ENCODE measurements at regions not wholly inside any gene's neighbourhood (a gene's known extent, or its start where the extent isn't known, plus 50 kb on each side); places are given as distances from the start of the nearest gene placed in this dataset.

GRCh38 chr3:19717736-19718135, 216.3 kb downstream of the EFHB start:
- Histone ChIP-seq H3K27me3 (replicated peaks in 1 of 2; ENCODE audit: control insufficient read depth in 2 of 2, insufficient read depth in 2 of 2, low read length in 1 of 2) (no peaks in the 10 kb centered on the region), H3K9me3 (replicated peaks; ENCODE audit: control insufficient read depth, insufficient read depth, low read length) (no peaks in the 10 kb centered on the region), H3K9ac (ENCODE audit: control insufficient read depth, insufficient read depth, low read length) (no peak overlapping the region), H2AFZ (ENCODE audit: control insufficient read depth, low read depth, low read length) (no peak overlapping the region), H3K4me1 (ENCODE audit: control insufficient read depth, insufficient read depth, low read length) (no peaks in the 10 kb centered on the region), H3K4me2 (ENCODE audit: control insufficient read depth, insufficient read depth) (no peak overlapping the region), H3K4me3 (no peak overlapping the region), H3K79me2 (ENCODE audit: control insufficient read depth, insufficient read depth, low read length) (no peaks in the 10 kb centered on the region), H3K36me3 (ENCODE audit: control insufficient read depth in 2 of 2, insufficient read depth in 2 of 2, low read length in 1 of 2) (no peaks in the 10 kb centered on the region), H4K20me1 (ENCODE audit: control insufficient read depth, insufficient read depth) (no peaks in the 10 kb centered on the region), H3K27ac (ENCODE audit: control insufficient read depth, insufficient read depth) (no peak overlapping the region)
- intact Hi-C loops (cut with micrococcal nuclease; ENCODE audit: unreplicated experiment) (no loop called here), in situ Hi-C loops (cut with MboI) (no loop called here)
- ChIA-PET RAD21 (ENCODE audit: unreplicated experiment) (no interaction called here), CTCF (no interaction called here), SMC1A (ENCODE audit: uncharacterized antibody, unreplicated experiment) (no interaction called here), POLR2A (no interaction called here)
- DNase-seq (ENCODE audit: low read depth, low spot score) = no peak
- no TSS peak for BruUV-seq (replicated peaks)
- no peak for ATAC-seq
- FAIRE-seq = no peak
- TF ChIP-seq ESRRA (IDR thresholded peaks at IDR 0.05; ENCODE audit: low read length) (no peak), ATF7 (IDR thresholded peaks at IDR 0.05; ENCODE audit: low read depth) (no peak), SIX5 (IDR thresholded peaks at IDR 0.05; ENCODE audit: low read depth, low read length, severe bottlenecking) (no peak)
- TF ChIP-seq, protein P1, sequence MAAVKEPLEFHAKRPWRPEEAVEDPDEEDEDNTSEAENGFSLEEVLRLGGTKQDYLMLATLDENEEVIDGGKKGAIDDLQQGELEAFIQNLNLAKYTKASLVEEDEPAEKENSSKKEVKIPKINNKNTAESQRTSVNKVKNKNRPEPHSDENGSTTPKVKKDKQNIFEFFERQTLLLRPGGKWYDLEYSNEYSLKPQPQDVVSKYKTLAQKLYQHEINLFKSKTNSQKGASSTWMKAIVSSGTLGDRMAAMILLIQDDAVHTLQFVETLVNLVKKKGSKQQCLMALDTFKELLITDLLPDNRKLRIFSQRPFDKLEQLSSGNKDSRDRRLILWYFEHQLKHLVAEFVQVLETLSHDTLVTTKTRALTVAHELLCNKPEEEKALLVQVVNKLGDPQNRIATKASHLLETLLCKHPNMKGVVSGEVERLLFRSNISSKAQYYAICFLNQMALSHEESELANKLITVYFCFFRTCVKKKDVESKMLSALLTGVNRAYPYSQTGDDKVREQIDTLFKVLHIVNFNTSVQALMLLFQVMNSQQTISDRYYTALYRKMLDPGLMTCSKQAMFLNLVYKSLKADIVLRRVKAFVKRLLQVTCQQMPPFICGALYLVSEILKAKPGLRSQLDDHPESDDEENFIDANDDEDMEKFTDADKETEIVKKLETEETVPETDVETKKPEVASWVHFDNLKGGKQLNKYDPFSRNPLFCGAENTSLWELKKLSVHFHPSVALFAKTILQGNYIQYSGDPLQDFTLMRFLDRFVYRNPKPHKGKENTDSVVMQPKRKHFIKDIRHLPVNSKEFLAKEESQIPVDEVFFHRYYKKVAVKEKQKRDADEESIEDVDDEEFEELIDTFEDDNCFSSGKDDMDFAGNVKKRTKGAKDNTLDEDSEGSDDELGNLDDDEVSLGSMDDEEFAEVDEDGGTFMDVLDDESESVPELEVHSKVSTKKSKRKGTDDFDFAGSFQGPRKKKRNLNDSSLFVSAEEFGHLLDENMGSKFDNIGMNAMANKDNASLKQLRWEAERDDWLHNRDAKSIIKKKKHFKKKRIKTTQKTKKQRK (IDR thresholded peaks at IDR 0.05; ENCODE audit: low read depth, low read length) = no peak

- in situ Hi-C loops (cut with MboI) = no loop called here
- no peak for DNase-seq (ENCODE audit: low read depth, low spot score)
- BruUV-seq (replicated peaks) = no TSS peak
- ChIA-PET SMC1A (ENCODE audit: uncharacterized antibody, unreplicated experiment) (no interaction called here), RAD21 (ENCODE audit: unreplicated experiment) (no interaction called here), POLR2A (no interaction called here), CTCF (no interaction called here)
- Histone ChIP-seq H3K36me3 (ENCODE audit: control insufficient read depth in 2 of 2, insufficient read depth in 2 of 2, low read length in 1 of 2) (no peaks in the 10 kb centered on the region), H3K4me3 (no peak overlapping the region), H3K9me3 (replicated peaks; ENCODE audit: control insufficient read depth, insufficient read depth, low read length) (no peaks in the 10 kb centered on the region), H3K4me2 (ENCODE audit: control insufficient read depth, insufficient read depth) (peak overlapping the region; percentile 46), H4K20me1 (ENCODE audit: control insufficient read depth, insufficient read depth) (no peaks in the 10 kb centered on the region), H2AFZ (ENCODE audit: control insufficient read depth, low read depth, low read length) (no peak overlapping the region; the same call in 1 of the 2 replicates), H3K27me3 (replicated peaks in 1 of 2; ENCODE audit: control insufficient read depth in 2 of 2, insufficient read depth in 2 of 2, low read length in 1 of 2) (no peaks in the 10 kb centered on the region), H3K27ac (ENCODE audit: control insufficient read depth, insufficient read depth) (no peak overlapping the region), H3K9ac (ENCODE audit: control insufficient read depth, insufficient read depth, low read length) (no peak overlapping the region), H3K79me2 (ENCODE audit: control insufficient read depth, insufficient read depth, low read length) (no peaks in the 10 kb centered on the region), H3K4me1 (ENCODE audit: control insufficient read depth, insufficient read depth, low read length) (peaks cover 5% of the 10 kb centered on the region)
- no peak for ATAC-seq
- TF ChIP-seq POU2F2 (IDR thresholded peaks at IDR 0.05; ENCODE audit: borderline replicate concordance, low read depth, low read length) (peak; percentile 51; the same call in 1 of the 3 replicates), SMC3 (IDR thresholded peaks at IDR 0.05; ENCODE audit: borderline replicate concordance, low read length) (no peak), KDM1A (IDR thresholded peaks at IDR 0.05; ENCODE audit: borderline replicate concordance) (no peak), TBL1XR1 (IDR thresholded peaks at IDR 0.05; ENCODE audit: low read depth, low read length) (no peak)
- TF ChIP-seq, protein P2, sequence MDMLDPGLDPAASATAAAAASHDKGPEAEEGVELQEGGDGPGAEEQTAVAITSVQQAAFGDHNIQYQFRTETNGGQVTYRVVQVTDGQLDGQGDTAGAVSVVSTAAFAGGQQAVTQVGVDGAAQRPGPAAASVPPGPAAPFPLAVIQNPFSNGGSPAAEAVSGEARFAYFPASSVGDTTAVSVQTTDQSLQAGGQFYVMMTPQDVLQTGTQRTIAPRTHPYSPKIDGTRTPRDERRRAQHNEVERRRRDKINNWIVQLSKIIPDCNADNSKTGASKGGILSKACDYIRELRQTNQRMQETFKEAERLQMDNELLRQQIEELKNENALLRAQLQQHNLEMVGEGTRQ (IDR thresholded peaks at IDR 0.05; ENCODE audit: borderline replicate concordance, low read depth, low read length) = no peak
- no peak for FAIRE-seq
- intact Hi-C loops (cut with micrococcal nuclease; ENCODE audit: unreplicated experiment) = no loop called here
These were observed 222.7 kb downstream of the EFHB start for GRCh38 chr3:19711160-19711782.
